Urinary bladder (tissue), 3 donors: ENCODE measurements at regions not wholly inside any gene's neighbourhood (a gene's known extent, or its start where the extent isn't known, plus 50 kb on each side); places are given as distances from the start of the nearest gene placed in this dataset.

Experiments used
- DNase-seq: peaks from one replicate; pipeline ENCODE4 v3.0.0-alpha.2; 2015; ENCODE audit errors: extremely low spot score
- H3K27ac ChIP-seq: one replicate; pipeline ENCODE4 v1.5.1; 2013; ENCODE audit warnings: low read depth, mild to moderate bottlenecking, moderate library complexity
- H3K36me3 ChIP-seq: one replicate; pipeline ENCODE4 v1.6.1; 2013; ENCODE audit warnings: mild to moderate bottlenecking, moderate library complexity; ENCODE audit not compliant: insufficient read depth
- H3K4me1 ChIP-seq: one replicate; pipeline ENCODE4 v1.6.1; 2013; ENCODE audit warnings: mild to moderate bottlenecking, moderate library complexity; ENCODE audit not compliant: insufficient read depth
- H3K4me3 ChIP-seq: one replicate; pipeline ENCODE4 v1.5.1; 2013; ENCODE audit warnings: low read depth, low read length
- WGBS: extraction: QIAGEN DNeasy Blood & Tissue Kit; methylation state at CpG from one replicate; pipeline ENCODE4 v1.1.7; 2013; 5-methylcytosine and 5-hydroxymethylcytosine counted together
- donor health status: healthy with polysubstance abuse.
- donor health status: healthy.

DNA sequence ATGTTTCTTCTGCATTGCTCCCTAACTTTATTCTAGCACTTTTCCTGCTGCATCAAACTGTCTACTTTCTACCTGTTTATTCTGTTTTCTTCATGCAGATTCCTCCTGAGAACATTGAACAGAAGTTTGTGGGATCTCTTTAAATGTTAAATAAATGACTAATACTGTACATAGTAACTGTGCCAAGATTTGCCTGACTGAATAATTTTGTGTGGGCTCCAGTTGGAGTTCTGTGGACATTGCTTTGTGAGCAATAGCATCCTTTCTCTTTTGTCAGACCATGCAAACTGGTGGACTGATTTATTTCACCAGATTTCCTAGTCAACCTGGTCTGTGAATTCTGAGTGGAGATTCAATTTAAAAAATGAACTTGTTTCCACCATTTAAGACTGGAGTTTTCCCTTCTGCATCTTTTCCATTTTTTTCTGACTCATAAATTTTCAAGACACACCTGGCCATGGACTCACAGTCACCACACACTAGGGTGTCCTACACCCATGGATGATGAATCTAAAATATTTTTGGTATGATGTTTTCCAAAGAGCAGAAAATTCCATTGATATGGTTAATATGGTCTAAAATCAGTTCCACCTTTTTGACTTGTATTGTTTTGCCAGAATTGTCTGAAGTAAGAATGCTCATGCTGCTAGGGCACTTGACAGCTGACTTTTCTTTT lies 140.7 kb upstream of the SPAG17 start:
- Histone ChIP-seq H3K27ac (no peak overlapping the region), H3K36me3 (no peaks in the 10 kb centered on the region), H3K4me1 (no peaks in the 10 kb centered on the region), H3K4me3 (no peak overlapping the region)
- no peak for DNase-seq

GRCh38 chr1:118323246-118323645 lies 138.2 kb upstream of the SPAG17 start:
- no peak for DNase-seq
- no peaks in the 10 kb centered on the region for H3K36me3 ChIP-seq
- 0% methylated on average over 1 of the region's 1 CpG for WGBS
- no peak overlapping the region for H3K27ac ChIP-seq
- H3K4me3 ChIP-seq, result no peak overlapping the region
- no peaks in the 10 kb centered on the region for H3K4me1 ChIP-seq

- WGBS, result 37% methylated on average over 3 of the region's 3 CpGs
- no peak for DNase-seq
- H3K4me3 ChIP-seq, result no peak overlapping the region
- H3K4me1 ChIP-seq, result no peaks in the 10 kb centered on the region
- no peaks in the 10 kb centered on the region for H3K36me3 ChIP-seq
- no peak overlapping the region for H3K27ac ChIP-seq
Measured at GRCh38 chr1:118322331-118322730, 137.3 kb upstream of the SPAG17 start.

DNA sequence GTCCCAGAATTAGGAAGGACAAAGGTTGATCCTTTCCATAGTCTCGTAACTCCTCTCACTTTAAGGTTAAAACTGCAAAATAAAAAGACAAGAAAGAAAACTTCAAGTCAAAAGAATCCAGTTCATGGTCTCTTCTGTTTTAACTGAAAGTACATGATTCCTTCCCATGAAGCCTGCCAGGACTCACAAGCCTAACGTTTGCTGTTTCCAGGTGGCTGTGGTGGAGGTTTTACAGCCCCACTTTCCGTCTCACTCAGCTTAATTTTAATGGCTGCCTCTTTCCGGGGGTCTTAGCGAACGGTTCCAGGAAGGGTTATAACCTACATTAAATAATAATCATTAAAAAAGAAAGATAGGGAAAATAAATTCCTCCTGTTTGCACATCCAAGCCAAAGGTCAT lies 136.8 kb upstream of the SPAG17 start:
- H3K4me1 ChIP-seq, result no peaks in the 10 kb centered on the region
- no peak for DNase-seq
- no peaks in the 10 kb centered on the region for H3K36me3 ChIP-seq
- no peak overlapping the region for H3K27ac ChIP-seq
- H3K4me3 ChIP-seq, result no peak overlapping the region
- 25% methylated on average over 6 of the region's 6 CpGs for WGBS

DNA sequence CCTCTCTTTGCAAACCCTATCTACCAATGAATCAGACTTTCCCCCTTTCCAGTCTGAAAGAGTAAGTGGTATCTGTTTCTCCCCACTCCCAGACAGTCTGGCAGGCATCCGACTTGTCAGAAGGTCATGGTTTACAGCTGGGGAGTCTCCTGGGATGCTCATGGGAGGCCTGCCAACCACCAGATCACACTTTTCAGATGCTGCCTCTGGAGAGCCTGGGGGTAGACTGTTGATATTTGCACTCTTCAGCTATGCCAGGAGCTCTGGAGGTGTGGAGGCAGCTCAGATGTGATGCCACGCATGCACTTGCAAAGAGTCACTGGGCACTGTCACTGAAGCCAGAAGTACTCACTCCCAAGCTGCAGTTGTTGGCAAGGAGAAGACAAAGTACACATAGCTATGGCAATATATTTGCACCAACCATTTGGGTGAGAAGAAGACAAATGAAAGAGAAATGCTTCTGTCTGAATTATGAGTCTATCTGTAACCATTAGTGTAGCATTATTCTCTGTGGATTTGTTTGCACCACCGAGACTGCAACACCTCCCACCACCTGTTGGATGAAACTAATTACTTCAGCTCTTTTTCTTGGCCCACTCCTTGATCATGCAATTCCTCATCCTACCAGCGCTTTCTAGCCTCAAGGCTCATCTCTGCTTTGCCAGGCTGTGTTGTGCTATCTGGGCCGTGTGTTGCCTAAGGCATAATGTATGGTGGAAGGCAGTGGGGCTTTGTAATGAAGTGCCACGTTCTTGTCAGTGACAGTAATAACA lies 133.0 kb upstream of the SPAG17 start:
- WGBS, result 67% methylated on average over 6 of the region's 6 CpGs
- Histone ChIP-seq H3K4me3 (no peak overlapping the region), H3K27ac (no peak overlapping the region), H3K36me3 (no peaks in the 10 kb centered on the region), H3K4me1 (no peaks in the 10 kb centered on the region)
- DNase-seq, result peak; percentile 18

DNA sequence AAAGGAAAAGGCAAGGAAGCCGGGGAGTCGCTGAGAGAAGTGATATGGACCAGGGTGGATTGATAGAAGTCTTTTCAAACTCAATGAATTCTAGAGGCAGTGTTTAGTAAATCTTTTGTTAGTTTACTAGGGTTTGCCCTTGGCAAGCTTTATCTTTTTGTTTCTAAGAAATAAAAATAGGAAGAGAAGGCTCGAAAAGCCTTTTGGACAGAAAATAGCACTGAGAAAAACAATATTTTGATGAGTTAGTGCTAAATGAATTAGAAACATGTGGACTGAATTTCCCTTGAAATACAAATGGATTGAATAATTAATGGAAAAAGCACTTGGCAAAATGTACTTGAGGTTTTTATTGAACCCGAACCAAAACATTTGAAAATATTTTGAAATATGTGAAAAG lies 121.8 kb upstream of the SPAG17 start:
- 77% methylated on average over 4 of the region's 4 CpGs for WGBS
- Histone ChIP-seq H3K27ac (no peak overlapping the region), H3K4me1 (no peaks in the 10 kb centered on the region), H3K36me3 (no peaks in the 10 kb centered on the region), H3K4me3 (no peak overlapping the region)
- no peak for DNase-seq

DNA sequence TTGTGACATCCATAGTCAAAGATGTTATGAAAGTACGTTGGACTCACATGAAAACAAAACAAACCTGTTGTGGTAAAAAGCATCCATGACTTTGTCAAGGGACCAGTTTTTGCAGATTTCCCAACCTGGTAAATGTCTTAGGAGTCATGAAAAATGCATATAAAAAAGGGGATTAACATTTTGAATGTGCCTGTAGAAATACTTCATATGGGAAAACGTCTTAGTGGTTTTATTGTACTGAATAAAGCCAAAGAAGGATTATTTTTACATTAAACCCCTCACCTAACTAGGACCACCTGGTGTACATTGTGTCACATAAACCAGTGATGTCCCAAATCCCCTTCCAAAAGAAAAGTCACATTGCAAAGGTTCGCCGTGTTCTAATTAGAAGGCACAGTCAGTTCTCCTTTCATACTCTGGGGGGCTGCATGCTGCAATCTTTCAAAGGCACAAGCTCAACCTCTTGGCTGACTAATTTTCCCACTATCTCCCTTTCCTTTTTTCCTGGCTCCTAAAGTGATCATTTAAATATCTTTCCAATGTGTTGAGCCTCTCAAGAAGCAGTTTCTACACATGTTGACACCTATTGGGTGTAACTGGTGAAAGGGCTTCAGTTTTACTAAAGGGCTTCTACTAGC lies 119.8 kb upstream of the SPAG17 start:
- Histone ChIP-seq H3K4me3 (no peak overlapping the region), H3K4me1 (no peaks in the 10 kb centered on the region), H3K27ac (no peak overlapping the region), H3K36me3 (no peaks in the 10 kb centered on the region)
- no peak for DNase-seq
- WGBS, result 20% methylated on average over 4 of the region's 4 CpGs

- H3K27ac ChIP-seq, result no peak overlapping the region
- 65% methylated on average over 4 of the region's 4 CpGs for WGBS
- no peaks in the 10 kb centered on the region for H3K4me1 ChIP-seq
- no peak overlapping the region for H3K4me3 ChIP-seq
- no peak for DNase-seq
- H3K36me3 ChIP-seq, result no peaks in the 10 kb centered on the region
Measured at GRCh38 chr1:118303534-118303933, 118.5 kb upstream of the SPAG17 start.

- Histone ChIP-seq H3K4me3 (no peak overlapping the region), H3K27ac (no peak overlapping the region), H3K4me1 (no peaks in the 10 kb centered on the region), H3K36me3 (no peaks in the 10 kb centered on the region)
- DNase-seq, result no peak
Measured at GRCh38 chr1:118303064-118303463, 118.0 kb upstream of the SPAG17 start.

- Histone ChIP-seq H3K36me3 (no peaks in the 10 kb centered on the region), H3K4me3 (no peak overlapping the region), H3K27ac (no peak overlapping the region), H3K4me1 (no peaks in the 10 kb centered on the region)
- DNase-seq, result no peak
- 61% methylated on average over 1 of the region's 1 CpG for WGBS
Measured at GRCh38 chr1:118302145-118302544, 117.1 kb upstream of the SPAG17 start.

DNA sequence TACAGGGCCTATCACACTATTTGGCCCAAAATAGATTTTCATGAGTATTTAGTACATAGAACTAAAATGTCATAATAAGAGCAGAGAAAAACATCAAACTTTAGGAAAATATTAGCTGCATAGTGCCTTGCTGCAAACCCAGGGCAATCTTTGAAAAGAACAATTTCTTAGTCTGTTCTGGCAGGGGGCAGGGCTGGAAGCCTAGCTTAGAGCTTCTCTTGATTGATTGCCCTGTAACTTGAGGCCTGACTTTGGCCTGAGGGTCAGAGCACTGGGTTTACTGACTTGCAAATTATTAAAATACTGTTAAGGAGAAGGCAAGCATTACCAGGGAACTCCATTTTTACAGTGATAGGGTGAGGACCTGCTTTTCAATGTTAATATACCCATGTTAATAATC lies 115.8 kb upstream of the SPAG17 start:
- Histone ChIP-seq H3K4me1 (no peaks in the 10 kb centered on the region), H3K27ac (no peak overlapping the region), H3K36me3 (no peaks in the 10 kb centered on the region), H3K4me3 (no peak overlapping the region)
- DNase-seq, result no peak

- DNase-seq, result no peak
- Histone ChIP-seq H3K4me3 (no peak overlapping the region), H3K36me3 (no peaks in the 10 kb centered on the region), H3K4me1 (no peaks in the 10 kb centered on the region), H3K27ac (no peak overlapping the region)
- WGBS, result 85% methylated on average over 5 of the region's 5 CpGs
Measured at GRCh38 chr1:118298397-118298796, 113.4 kb upstream of the SPAG17 start.

DNA sequence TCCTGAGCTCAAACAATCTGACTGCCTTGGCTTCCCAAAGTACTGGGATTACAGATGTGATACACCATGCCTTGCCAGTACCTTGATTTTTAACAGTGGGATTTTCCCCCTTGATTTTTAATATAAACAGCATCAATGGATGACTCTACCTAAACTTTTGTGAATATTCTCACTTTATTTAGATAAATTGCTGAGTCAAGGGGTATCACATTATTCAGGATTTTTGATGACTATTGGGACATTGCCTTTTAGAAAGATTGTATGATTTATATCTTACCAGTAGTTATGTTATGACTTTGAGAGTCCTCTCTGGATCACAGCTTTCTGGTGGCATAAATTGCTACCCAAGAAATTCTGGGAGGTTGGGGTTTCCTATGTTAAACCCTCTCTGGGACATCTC lies 112.5 kb upstream of the SPAG17 start:
- Histone ChIP-seq H3K4me3 (no peak overlapping the region), H3K36me3 (no peaks in the 10 kb centered on the region), H3K27ac (no peak overlapping the region), H3K4me1 (no peaks in the 10 kb centered on the region)
- DNase-seq, result no peak

DNA sequence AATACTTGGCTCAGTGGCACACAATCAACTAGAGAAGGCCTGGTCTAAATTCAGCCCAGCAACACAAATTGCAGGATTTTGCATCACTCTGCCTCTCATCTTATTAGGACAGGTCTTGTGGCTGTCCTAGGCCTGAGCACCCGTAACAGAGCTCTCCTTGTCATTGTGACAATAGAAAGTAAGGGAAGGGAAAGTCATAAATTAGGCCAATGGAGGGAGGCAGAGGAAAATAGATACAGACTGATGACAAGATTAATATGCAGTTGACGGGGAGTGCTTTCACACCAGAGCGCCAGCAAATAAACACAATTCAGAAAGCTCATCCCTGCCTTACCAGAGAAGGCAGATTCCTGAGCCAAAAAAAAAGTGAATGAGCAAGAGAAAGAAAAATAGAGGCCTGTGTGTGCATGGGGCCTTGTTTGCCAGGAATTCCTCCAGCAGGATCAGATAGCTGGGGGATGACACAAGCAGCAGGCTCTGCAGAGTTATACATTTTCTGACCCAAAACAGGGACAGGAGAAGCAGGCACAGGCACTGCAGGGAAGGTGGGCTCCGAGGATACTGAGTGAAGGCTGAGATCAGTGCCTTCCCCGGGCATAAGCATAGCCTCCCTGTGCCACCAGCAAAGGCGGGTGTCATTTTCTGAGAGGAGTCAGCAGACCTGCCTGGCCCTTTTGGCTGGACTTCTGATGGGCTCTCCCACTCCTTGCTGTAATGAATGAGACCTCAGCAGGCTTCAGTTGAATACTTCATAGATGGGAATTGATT lies 110.0 kb upstream of the SPAG17 start:
- H3K4me1 ChIP-seq, result no peaks in the 10 kb centered on the region
- H3K27ac ChIP-seq, result no peak overlapping the region
- H3K36me3 ChIP-seq, result no peaks in the 10 kb centered on the region
- WGBS, result 45% methylated on average over 6 of the region's 6 CpGs
- no peak overlapping the region for H3K4me3 ChIP-seq
- no peak for DNase-seq
